SK-N-SH treated with all-trans-retinoic acid at 6 μM for 48 hours (cell line): ENCODE measurements at regions not wholly inside any gene's neighbourhood (a gene's known extent, or its start where the extent isn't known, plus 50 kb on each side); places are given as distances from the start of the nearest gene placed in this dataset.
A peak's percentile ranks its signal among the peaks of the same experiment; 100 is the strongest.

ENCODE experiments used
- ATAC-seq: fragments of 200-7000 bp; cut with Tn5 transposase; 3 replicates; pipeline ENCODE4 v1.9.1; 2020; ENCODE audit warnings: mild to moderate bottlenecking, moderate library complexity
- ARNTL ChIP-seq: fragments of 450-650 bp; formaldehyde crosslinking; IDR thresholded peaks from 2 replicates; pipeline ENCODE4 v1.5.0; 2020; ENCODE audit warnings: low read depth, mild to moderate bottlenecking, moderate library complexity, borderline replicate concordance
- BACH2 ChIP-seq: fragments of 250-450 bp; sonication (Bioruptor Pico); IDR thresholded peaks from 2 replicates; pipeline ENCODE4 v1.9.0; 2021; ENCODE audit warnings: mild to moderate bottlenecking, borderline replicate concordance
- CSDC2 ChIP-seq: fragments of 250-450 bp; sonication (Bioruptor Pico); IDR thresholded peaks from 2 replicates; pipeline ENCODE4 v1.5.0; 2020; ENCODE audit warnings: mild to moderate bottlenecking, moderate library complexity
- ESRRG ChIP-seq: fragments of 250-450 bp; sonication (Bioruptor Pico); IDR thresholded peaks from 2 replicates; pipeline ENCODE4 v1.6.1; 2021; ENCODE audit warnings: mild to moderate bottlenecking
- GLIS3 ChIP-seq: fragments of 250-450 bp; sonication (Bioruptor Pico); IDR thresholded peaks from 2 replicates; pipeline ENCODE4 v1.5.0; 2020; ENCODE audit warnings: mild to moderate bottlenecking, moderate library complexity
- ISL1 ChIP-seq: fragments of 250-450 bp; sonication (Bioruptor Pico); IDR thresholded peaks from 2 replicates; pipeline ENCODE4 v2.1.2; 2022; ENCODE audit warnings: mild to moderate bottlenecking, moderate library complexity
- OSR1 ChIP-seq: fragments of 250-450 bp; sonication (Bioruptor Pico); IDR thresholded peaks from 2 replicates; pipeline ENCODE4 v1.8.0; 2022; ENCODE audit warnings: moderate library complexity, mild to moderate bottlenecking, inconsistent platforms
- PPARA ChIP-seq: fragments of 250-450 bp; sonication (Bioruptor Pico); IDR thresholded peaks from 2 replicates; pipeline ENCODE4 v1.5.0; 2020; ENCODE audit warnings: mild to moderate bottlenecking, borderline replicate concordance
- RARB ChIP-seq: fragments of 250-450 bp; sonication (Bioruptor Pico); IDR thresholded peaks from 2 replicates; pipeline ENCODE4 v1.8.0; 2021; ENCODE audit warnings: mild to moderate bottlenecking, moderate library complexity
- SNAI2 ChIP-seq: fragments of 250-450 bp; sonication (Bioruptor Pico); IDR thresholded peaks from 2 replicates; pipeline ENCODE4 v1.5.0; 2020; ENCODE audit warnings: mild to moderate bottlenecking, moderate library complexity
- TCF4 ChIP-seq: fragments of 250-450 bp; sonication (Bioruptor Pico); IDR thresholded peaks from 2 replicates; pipeline ENCODE4 v1.8.0; 2021; ENCODE audit warnings: mild to moderate bottlenecking, moderate library complexity, borderline replicate concordance
- TOX ChIP-seq: fragments of 250-450 bp; sonication (Bioruptor Pico); IDR thresholded peaks from 2 replicates; pipeline ENCODE4 v1.8.0; 2021; ENCODE audit warnings: mild to moderate bottlenecking, moderate library complexity, borderline replicate concordance
- ZFP3 ChIP-seq: fragments of 250-450 bp; sonication (Bioruptor Pico); IDR thresholded peaks from 2 replicates; pipeline ENCODE4 v1.5.0; 2020; ENCODE audit warnings: mild to moderate bottlenecking, moderate library complexity
- ZFP30 ChIP-seq: fragments of 450-650 bp; formaldehyde crosslinking; IDR thresholded peaks from 2 replicates; pipeline ENCODE4 v1.5.0; 2022; ENCODE audit warnings: mild to moderate bottlenecking, moderate library complexity
- ZNF565 ChIP-seq: fragments of 450-650 bp; formaldehyde crosslinking; conservative IDR thresholded peaks from 2 replicates; pipeline ENCODE4 v1.5.0; 2020; ENCODE audit warnings: low read depth, mild to moderate bottlenecking, moderate library complexity
- ZNF70 ChIP-seq: fragments of 450-650 bp; formaldehyde crosslinking; IDR thresholded peaks from 2 replicates; pipeline ENCODE4 v1.5.0; 2020; ENCODE audit warnings: mild to moderate bottlenecking, moderate library complexity
- ZNF8 ChIP-seq: fragments of 450-650 bp; formaldehyde crosslinking; IDR thresholded peaks from 2 replicates; pipeline ENCODE4 v1.5.0; 2020; ENCODE audit warnings: mild to moderate bottlenecking, moderate library complexity
- TF ChIP-seq, protein P1 (sequence below): fragments of 250-450 bp; sonication (Bioruptor Pico); IDR thresholded peaks from 2 replicates; pipeline ENCODE4 v1.5.0; 2020; ENCODE audit warnings: mild to moderate bottlenecking, moderate library complexity
- TF ChIP-seq, protein P2 (sequence below): fragments of 250-450 bp; sonication (Bioruptor Pico); IDR thresholded peaks from 2 replicates; pipeline ENCODE4 v1.8.0; 2021; ENCODE audit warnings: low read depth, mild to moderate bottlenecking, moderate library complexity, borderline replicate concordance
- TF ChIP-seq, protein P3 (sequence below): fragments of 250-450 bp; sonication (Bioruptor Pico); IDR thresholded peaks from 2 replicates; pipeline ENCODE4 v1.5.1; 2021; ENCODE audit warnings: mild to moderate bottlenecking, moderate library complexity
- TF ChIP-seq, protein P4 (sequence below): fragments of 250-450 bp; sonication (Bioruptor Pico); IDR thresholded peaks from 2 replicates; pipeline ENCODE4 v1.5.1; 2020; ENCODE audit warnings: low read depth, mild to moderate bottlenecking, moderate library complexity
- TF ChIP-seq, protein P5 (sequence below): fragments of 250-450 bp; sonication (Bioruptor Pico); IDR thresholded peaks from 2 replicates; pipeline ENCODE4 v1.8.0; 2020; ENCODE audit warnings: mild to moderate bottlenecking, moderate library complexity, borderline replicate concordance

DNA sequence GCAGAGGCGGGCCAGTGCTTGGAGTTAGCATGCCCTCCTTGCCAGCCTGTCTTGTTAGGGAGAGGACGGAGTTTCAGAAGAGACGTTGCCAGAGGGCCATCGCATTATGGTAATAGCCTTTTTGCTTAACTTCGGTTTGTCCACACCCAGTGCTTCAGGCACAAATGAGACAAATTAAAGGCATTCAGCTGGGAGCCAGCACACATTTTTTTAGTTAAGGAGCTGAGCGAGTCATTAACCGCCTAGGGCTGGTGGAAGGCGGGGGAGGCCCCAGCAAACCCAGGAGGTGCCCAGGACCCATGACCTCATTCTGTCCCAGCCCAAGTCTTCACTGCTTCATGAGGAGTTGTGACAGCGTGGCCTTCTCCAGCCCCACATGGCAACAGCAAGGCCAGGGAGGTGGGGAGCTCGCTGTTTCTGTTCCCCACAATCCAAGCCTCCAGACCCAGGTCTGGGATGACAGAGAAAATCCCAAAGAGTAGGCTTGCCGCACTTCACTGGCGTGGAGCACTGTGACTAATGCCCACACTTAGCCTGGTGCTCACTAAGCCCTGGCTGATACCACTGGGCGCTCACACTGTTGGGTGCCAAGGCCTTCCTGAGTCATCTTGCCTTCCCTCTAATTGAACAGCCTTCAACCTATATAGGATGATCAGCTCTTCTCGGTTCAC lies 237.1 kb downstream of the ANKRD60 start:
- ATAC-seq, result peak; percentile 78
- TF ChIP-seq ISL1, result no peak
- no peak for TF ChIP-seq ZNF565 (CRISPR knock-in tag)
- TF ChIP-seq ZNF8 (CRISPR knock-in tag), result no peak
- no peak for TF ChIP-seq PPARA (CRISPR knock-in tag)
- TF ChIP-seq CSDC2 (CRISPR knock-in tag), result no peak
- TF ChIP-seq TCF4 (CRISPR knock-in tag), result no peak
- TF ChIP-seq BACH2 (CRISPR knock-in tag), result no peak

DNA sequence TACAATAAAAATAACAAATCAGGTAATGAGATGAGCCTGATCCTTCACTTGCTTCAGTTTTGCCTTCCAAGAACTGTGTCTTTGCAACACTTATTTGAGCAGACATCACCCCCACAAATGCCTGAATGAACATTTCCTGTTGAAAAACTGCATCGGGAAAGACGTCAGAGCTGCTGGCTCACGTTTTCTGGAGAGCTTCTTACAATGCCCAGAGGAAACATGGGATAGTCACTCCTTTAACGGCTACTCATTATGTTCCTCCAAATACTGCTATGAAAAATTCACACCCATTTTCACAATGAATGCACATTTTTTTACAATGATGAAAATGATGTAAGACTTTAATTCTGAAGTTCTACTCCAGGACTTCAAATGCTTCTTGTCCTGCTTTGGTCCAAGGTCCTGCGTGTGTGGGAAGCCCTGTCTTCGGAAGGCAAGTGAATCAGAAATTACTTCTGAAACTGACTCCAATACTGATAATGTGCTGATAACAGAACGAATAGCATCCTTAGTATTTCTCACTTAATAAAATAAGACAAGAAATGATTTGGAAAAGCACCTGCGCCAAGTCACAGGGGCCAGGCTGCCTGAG lies 238.0 kb downstream of the ANKRD60 start:
- TF ChIP-seq, protein P1, sequence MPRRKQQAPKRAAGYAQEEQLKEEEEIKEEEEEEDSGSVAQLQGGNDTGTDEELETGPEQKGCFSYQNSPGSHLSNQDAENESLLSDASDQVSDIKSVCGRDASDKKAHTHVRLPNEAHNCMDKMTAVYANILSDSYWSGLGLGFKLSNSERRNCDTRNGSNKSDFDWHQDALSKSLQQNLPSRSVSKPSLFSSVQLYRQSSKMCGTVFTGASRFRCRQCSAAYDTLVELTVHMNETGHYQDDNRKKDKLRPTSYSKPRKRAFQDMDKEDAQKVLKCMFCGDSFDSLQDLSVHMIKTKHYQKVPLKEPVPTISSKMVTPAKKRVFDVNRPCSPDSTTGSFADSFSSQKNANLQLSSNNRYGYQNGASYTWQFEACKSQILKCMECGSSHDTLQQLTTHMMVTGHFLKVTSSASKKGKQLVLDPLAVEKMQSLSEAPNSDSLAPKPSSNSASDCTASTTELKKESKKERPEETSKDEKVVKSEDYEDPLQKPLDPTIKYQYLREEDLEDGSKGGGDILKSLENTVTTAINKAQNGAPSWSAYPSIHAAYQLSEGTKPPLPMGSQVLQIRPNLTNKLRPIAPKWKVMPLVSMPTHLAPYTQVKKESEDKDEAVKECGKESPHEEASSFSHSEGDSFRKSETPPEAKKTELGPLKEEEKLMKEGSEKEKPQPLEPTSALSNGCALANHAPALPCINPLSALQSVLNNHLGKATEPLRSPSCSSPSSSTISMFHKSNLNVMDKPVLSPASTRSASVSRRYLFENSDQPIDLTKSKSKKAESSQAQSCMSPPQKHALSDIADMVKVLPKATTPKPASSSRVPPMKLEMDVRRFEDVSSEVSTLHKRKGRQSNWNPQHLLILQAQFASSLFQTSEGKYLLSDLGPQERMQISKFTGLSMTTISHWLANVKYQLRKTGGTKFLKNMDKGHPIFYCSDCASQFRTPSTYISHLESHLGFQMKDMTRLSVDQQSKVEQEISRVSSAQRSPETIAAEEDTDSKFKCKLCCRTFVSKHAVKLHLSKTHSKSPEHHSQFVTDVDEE, result no peak
- TF ChIP-seq RARB (CRISPR knock-in tag) (no peak), ZFP3 (no peak), ESRRG (no peak), ARNTL (CRISPR knock-in tag) (no peak), BACH2 (CRISPR knock-in tag) (no peak), PPARA (CRISPR knock-in tag) (no peak), SNAI2 (CRISPR knock-in tag) (no peak), GLIS3 (CRISPR knock-in tag) (no peak), ZNF70 (CRISPR knock-in tag) (no peak)
- TF ChIP-seq, protein P2, sequence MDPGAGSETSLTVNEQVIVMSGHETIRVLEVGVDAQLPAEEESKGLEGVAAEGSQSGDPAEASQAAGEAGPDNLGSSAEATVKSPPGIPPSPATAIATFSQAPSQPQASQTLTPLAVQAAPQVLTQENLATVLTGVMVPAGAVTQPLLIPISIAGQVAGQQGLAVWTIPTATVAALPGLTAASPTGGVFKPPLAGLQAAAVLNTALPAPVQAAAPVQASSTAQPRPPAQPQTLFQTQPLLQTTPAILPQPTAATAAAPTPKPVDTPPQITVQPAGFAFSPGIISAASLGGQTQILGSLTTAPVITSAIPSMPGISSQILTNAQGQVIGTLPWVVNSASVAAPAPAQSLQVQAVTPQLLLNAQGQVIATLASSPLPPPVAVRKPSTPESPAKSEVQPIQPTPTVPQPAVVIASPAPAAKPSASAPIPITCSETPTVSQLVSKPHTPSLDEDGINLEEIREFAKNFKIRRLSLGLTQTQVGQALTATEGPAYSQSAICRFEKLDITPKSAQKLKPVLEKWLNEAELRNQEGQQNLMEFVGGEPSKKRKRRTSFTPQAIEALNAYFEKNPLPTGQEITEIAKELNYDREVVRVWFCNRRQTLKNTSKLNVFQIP (CRISPR knock-in tag), result no peak
- TF ChIP-seq, protein P3, sequence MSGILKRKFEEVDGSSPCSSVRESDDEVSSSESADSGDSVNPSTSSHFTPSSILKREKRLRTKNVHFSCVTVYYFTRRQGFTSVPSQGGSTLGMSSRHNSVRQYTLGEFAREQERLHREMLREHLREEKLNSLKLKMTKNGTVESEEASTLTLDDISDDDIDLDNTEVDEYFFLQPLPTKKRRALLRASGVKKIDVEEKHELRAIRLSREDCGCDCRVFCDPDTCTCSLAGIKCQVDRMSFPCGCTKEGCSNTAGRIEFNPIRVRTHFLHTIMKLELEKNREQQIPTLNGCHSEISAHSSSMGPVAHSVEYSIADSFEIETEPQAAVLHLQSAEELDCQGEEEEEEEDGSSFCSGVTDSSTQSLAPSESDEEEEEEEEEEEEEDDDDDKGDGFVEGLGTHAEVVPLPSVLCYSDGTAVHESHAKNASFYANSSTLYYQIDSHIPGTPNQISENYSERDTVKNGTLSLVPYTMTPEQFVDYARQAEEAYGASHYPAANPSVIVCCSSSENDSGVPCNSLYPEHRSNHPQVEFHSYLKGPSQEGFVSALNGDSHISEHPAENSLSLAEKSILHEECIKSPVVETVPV (CRISPR knock-in tag), result no peak
- peak; percentile 41 for ATAC-seq

DNA sequence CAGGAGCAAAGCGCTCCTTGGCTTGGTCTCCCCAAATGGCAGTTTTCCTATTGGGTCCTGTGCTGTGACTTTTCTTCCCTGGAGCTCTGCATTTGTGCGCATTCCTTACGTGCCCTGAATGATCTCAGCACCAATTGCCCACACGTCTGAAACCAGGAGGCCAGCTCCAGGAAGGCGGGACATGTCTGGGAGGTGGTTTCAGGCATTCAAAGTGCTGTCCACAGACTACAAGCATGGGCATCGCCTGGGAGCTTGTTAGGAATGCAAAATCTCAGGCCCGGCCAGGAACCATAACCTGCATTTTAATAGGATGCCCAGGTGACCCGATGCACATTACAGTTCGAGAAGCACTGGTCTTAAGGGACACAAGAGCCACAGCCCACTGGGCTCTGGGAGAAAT lies 239.6 kb downstream of the ANKRD60 start:
- no peak for TF ChIP-seq PPARA (CRISPR knock-in tag)
- TF ChIP-seq ZNF565 (CRISPR knock-in tag), result no peak
- no peak for TF ChIP-seq TOX (CRISPR knock-in tag)
- TF ChIP-seq, protein P4, sequence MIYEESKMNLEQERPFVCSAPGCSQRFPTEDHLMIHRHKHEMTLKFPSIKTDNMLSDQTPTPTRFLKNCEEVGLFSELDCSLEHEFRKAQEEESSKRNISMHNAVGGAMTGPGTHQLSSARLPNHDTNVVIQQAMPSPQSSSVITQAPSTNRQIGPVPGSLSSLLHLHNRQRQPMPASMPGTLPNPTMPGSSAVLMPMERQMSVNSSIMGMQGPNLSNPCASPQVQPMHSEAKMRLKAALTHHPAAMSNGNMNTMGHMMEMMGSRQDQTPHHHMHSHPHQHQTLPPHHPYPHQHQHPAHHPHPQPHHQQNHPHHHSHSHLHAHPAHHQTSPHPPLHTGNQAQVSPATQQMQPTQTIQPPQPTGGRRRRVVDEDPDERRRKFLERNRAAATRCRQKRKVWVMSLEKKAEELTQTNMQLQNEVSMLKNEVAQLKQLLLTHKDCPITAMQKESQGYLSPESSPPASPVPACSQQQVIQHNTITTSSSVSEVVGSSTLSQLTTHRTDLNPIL, result no peak
- TF ChIP-seq, protein P2 (CRISPR knock-in tag), result no peak
- no peak for TF ChIP-seq BACH2 (CRISPR knock-in tag)
- no peak for TF ChIP-seq ZFP30 (CRISPR knock-in tag)
- TF ChIP-seq TCF4 (CRISPR knock-in tag), result no peak
- TF ChIP-seq, protein P3 (CRISPR knock-in tag), result no peak
- no peak for TF ChIP-seq OSR1 (CRISPR knock-in tag)
- no peak for TF ChIP-seq ZFP3
- no peak for TF ChIP-seq CSDC2 (CRISPR knock-in tag)
- TF ChIP-seq, protein P5, sequence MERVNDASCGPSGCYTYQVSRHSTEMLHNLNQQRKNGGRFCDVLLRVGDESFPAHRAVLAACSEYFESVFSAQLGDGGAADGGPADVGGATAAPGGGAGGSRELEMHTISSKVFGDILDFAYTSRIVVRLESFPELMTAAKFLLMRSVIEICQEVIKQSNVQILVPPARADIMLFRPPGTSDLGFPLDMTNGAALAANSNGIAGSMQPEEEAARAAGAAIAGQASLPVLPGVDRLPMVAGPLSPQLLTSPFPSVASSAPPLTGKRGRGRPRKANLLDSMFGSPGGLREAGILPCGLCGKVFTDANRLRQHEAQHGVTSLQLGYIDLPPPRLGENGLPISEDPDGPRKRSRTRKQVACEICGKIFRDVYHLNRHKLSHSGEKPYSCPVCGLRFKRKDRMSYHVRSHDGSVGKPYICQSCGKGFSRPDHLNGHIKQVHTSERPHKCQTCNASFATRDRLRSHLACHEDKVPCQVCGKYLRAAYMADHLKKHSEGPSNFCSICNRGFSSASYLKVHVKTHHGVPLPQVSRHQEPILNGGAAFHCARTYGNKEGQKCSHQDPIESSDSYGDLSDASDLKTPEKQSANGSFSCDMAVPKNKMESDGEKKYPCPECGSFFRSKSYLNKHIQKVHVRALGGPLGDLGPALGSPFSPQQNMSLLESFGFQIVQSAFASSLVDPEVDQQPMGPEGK (CRISPR knock-in tag), result no peak
- TF ChIP-seq ZNF8 (CRISPR knock-in tag), result no peak
- no peak for TF ChIP-seq SNAI2 (CRISPR knock-in tag)
- ATAC-seq, result no peak
